ENCODE measurements at regions not wholly inside any gene's neighbourhood (a gene's known extent, or its start where the extent isn't known, plus 50 kb on each side); places are given as distances from the start of the nearest gene placed in this dataset.

DNA sequence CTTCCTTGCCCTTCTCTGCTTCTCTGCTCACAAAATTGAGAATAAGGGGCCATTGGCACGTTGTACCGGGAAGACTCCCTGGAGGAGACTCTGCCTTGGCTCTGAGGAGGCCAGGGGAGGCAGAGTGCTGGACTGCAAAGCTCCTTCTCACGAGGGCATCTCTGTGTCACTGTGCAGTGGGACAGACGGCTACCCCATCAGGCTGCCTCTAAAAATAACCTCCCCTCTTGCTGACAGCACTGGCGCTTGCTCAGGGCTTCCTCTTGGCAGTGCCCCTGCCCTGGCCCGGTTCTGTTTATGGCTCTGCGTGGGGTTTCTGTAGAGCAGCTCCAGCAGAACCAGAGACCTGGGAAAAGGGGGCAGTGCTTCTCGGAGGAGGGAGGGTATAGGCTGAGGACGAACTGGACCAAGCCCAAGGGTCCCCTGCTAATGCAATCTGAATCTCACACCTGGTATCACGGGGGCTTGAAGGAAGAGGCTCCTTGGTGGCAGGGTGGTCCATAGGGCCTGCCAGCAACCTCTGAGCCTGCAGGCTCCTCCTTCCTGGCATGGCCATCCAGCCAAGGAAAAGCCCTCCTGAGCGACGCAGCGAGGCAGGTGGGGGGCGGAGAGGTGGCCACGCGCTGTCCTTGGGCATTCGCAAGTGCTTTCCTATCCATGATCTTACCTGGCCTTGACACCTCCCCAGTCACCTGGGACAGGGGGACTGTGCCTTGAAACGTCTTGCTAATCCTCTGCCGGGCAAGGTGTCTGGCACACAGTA lies 63.3 kb upstream of the TLE3 start:
- DNase-seq: no peak

DNA sequence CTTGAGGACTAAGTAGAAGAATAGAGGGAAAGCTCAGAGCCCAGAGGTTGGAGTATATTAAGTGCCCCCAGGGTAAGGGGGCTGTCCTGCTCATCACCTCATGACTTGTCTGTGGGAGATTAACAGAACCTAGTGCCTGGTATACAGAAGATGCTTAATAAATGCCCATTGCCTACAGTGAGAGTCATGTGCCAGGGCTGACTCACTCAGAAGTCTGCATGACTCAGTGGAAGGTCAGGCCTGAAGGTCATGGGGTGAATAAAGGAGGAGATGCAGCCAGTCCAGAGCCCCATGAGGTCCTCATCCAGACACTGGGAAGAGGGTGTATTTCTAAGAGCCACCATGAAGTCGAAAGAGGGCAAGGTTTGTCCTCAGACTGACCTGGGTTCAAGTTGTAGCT lies 62.5 kb upstream of the TLE3 start:
- no peak for DNase-seq

DNA sequence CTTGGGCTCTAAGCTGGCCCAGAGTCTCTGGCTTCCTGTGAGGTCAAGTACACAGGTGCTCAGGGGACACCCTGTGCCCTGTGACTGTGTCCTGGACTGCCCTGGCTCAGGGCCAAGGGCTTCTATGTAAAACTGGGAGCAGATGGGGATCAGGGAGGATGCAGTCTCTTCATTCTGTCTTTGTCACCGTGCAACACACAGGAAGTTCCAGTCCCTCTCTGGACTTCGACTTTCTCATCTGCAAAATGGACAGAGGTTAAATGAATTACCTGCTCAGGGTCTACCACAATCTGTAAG lies 61.9 kb upstream of the TLE3 start:
- DNase-seq: no peak

DNA sequence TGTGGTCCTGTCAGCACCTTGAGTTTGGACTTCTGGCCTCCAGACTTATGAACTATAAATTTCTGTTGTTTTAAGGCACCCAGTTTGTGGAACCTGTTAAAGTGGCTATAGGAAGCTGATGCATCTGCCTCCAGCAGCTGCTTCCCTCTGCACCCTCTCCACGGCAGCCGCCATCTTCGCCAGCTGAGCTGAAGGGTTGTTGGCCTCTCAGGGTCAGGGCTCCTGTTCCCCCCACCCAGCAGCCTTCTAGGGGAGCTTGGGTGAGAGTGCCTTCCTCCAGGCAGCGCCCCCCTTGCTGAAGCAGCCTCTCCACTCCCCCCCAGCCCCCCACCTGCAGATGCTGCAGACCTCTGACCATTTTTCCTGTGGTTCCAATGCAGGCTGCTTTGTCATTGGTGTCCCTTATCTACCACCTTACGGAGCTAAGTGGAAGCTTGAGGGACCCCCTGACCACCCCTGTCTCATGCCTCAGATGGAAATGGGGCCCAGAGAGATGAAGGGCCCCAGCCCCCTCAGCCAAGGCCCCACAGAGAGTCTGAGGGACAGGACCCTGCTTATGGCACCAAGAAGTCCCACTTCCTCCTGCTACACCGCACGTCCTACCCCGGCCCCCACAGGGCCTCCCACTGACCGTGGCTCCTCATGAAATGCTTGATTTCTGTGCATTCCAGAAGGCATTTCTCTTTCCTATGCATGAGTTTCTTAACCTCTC lies 61.4 kb upstream of the TLE3 start:
- DNase-seq: no peak

DNA sequence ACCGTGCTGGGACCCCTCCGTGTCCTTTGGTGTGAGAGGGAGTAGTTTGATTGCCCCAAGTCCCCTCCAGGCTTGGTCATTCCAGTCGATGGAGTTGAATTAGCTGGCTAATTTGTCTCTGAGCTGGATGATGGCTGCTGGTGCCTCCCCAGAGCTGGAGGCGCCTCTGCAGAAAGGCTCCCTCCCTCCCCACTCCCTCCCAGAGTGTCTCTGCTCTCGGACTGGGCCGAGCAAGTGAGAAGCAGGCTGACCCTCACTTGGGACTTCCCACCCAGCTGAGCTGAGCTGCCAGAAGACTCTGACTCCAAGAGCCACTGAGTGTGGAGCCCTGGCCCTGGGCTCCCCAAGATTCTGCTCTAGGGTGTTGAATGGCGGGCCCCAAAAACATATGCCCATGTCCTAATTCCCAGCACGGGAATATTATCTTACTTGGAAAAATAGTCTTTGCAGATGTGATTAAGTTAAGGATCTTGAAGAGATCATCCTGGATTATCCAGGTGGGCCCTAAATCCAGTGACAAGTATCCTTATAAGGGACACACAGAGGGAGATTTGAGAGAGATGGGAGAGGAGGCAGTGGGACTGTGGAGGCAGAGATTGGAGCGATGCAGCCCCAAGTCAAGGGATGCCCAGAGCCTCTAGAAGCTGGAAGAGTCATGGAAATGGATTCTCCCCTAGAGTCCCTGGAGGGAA lies 60.7 kb upstream of the TLE3 start:
- no peak for DNase-seq

DNA sequence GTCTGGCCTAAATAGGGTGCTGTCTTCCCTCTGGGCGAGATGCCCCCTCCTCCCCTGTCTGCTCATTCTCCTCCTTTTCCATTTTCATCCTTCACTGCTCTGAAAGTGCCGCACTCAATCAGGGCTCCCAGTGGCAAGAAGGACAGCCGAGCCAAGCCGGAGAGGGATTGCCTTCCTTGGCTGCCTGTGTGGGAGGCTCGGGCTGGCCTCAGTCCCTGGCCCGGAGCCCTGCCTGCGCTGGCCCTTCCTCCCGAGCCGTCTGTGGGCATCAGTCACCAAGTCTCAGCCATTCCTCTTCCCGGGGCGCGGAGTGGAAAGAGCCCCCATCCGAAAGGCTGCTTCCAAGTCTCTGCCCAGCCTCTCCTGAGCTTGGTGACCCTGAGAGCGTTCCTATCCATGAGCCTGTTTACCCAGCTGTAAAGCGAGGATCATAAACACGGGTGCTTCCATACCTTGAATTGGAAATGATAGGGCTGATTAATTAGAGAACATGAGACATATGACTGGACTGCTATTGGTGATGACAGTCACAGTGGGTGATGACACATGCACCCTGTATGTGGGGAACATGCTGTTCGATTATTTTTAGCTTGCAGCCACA lies 59.1 kb upstream of the TLE3 start:
- no peak for DNase-seq

DNA sequence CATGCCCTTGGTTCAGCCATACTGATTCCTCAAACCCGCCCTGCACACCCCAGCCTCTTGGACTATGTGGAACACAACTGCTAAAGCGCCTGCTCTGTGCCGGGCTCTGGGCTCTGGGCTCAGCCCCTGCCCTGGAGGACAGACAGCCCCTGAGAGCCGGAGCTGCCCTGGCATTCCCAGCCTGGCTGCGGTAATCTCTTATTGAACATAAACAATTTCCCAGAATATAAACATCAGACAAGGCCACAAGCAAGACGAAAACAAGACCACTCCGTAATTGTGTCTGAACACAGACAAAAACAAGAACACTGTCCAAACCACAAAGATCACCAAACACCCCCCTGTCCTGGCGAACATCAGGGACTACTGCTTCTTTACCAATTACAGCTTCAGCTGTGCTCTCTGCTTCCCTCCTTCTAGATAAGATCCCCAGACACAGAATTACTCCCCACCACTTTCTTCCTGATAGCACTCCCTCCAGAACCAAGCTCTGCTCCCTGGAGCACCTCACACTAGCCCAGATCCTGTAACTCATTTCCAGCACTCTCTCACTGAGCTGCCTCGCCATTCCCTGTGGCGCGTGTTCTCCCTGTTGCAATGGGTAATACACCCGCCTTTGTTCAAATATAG lies 57.1 kb upstream of the TLE3 start:
- DNase-seq: no peak

DNA sequence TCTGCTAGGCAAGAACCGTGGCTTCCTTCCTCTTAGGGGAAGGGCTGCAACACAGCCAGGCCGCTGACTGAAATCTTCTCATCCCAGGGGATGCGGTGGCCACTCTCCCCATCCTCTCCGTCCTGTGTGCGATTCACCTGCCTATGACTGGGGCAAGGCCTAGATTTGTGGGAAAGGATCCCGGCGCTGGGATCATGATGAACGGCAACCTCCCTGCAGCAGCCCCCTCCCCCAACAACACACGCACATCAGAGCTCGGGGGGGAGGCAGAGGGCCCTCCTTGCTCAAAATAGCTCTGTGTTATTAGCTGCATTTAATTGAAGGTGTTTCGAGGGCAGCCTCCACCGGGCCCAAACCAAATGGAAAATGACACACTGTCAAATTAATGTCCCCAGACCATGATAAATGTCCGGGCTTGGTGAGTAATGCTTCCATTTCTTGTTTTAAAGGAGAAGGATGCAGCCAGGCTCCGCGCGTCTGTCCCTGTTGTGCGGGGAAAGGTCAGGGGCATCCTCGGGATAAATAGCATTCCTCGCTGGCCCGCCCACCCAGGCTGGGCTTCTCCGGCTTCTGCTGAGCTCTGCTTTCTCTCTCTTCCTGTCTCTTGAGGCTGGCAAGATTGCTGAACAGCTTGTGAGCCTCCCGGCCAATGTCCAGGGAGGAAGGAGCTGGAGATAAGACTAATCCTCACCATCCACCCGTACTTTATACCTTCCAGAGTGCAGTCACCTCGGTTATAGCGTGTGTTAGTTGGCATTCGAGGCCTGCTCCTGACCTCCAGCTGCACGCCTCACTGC lies 56.4 kb upstream of the TLE3 start:
- peak in 1 of 3 donors; percentile 59 for DNase-seq

DNA sequence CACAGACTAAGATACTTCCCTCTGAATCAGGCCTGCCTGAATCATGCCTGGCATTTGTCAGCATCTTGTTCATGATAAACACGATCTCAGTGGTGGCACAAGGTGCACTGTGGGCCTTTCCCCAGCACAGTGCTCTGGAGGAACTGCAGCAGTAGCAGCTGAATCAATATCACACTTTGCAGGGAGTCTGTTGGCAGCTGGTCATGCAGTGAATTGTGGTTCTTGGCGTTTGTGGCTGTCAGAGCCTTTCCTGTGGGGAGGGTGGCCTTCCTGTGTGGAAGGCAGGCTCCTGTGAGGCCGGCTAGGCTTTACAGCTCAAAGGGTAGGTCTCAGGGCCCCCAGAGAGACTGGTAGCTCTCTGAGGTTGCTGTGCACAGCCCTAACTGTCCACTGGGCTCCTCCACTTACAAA lies 54.4 kb upstream of the TLE3 start:
- no peak for DNase-seq

DNA sequence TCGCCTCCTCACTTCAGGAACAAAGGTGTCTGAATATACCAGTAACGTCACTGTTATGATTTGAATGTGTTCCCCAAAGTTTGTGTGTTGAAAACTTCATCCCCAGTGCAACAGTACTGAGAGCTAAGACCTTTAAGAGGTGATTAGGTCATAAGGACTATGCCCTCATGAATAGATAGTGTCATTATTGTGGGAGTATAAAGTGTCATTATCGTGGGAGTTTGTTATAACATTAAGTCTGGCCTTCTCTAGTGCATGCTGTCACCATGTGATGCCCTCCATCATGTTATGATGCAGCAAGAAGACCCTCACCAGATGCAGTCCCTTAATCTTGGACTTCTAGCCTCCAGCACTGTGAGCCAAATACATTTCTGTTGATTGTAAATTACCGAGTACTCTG lies 53.7 kb upstream of the TLE3 start:
- DNase-seq: no peak

DNA sequence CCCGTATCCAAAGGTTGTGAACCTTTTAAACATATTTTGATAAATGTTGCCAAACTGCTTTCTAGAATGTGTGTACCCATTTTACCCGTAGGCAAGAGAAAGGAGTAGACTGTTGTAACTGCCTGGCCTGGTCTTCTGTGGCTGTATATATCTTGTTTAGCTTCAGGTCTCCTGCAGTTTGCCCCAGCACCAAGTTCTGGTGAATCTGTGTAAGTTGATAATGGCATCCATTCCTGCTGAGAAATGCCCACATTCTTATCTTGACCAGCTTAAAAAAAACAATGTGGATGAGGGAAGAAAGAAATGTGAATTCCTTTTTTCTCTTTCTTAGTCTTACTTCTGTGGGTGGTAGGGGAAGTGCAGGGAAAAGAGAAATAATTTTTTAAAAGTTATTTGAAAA lies 53.3 kb upstream of the TLE3 start:
- no peak for DNase-seq

DNA sequence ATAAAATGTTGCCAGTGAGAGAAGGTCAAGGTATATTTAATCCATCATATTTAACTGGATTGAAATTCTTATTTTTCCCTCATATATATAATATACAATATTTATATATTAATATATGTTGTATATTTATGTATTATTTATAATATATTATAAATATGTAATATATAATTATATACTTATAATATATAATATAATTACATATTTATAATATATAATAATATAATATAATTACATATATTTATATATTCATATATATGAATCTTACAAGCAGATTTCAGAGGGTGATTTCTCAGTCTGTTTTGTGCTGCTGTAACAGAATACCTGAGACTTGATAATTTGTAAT lies 52.7 kb upstream of the TLE3 start:
- DNase-seq: no peak

DNA sequence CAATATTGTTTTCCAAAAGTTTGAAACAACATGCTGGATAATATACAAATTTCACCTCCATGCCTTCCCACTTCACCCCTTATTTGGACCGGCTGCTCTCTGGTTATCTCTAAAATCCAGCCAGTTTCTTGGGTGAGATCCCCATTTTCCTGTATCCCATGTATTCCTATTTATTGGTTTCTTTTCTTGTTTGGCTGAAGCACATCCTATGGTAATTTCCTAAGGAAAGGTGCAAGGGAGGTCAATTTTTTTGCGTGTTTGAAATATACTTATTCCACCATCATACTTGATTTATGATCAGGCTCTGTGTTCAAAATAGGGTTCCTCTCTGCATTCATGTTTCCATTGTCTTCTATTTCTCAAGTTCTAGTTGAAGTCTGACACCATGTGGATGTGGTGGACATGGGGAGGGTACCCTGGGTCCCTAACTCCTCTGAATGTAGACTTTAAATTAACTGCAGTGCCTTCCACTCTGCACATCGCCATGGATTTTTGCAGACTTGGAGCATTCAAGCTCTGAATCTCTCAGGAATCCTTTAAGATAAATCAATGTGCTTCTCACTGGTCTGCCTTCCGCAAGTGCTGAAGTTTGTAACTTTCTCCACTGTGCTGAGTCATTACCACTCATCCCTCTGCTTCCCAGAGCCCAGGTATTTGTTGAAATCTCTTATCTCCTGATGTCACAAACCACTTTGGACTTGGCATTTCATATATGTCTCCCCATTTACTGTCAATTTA lies 52.1 kb upstream of the TLE3 start:
- no peak for DNase-seq

DNA sequence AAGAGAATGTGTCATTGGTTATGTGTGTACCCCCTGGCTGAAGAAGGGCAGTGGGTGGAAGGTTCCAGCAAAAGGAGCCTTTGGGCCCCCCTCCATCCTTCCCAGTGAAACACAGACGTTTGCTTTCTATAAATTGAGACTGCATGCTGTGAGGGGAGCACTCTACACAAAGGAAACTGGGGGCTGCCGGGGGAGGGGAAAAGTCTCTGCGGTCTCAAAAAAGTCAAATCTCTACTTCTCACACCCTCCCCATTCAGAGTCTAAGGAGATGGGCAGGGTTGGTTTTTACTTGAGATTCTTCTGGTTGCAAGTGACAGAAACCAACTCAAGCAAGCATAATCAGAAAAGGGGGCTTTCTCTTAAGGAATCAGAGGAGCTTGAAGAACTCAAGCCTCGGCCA lies 50.1 kb upstream of the TLE3 start:
- no peak for DNase-seq

All from muscle of back (tissue), 3 donors.